HG03095 (cell line): ENCODE measurements at regions not wholly inside any gene's neighbourhood (a gene's known extent, or its start where the extent isn't known, plus 50 kb on each side); places are given as distances from the start of the nearest gene placed in this dataset.
"Not testable (repeated sequence)": the region's sequence is repeated elsewhere in the genome, so short reads cannot be mapped to it uniquely, and the experiment has no call there.

Experiments used
- ATAC-seq: cut with Tn5 transposase; IDR thresholded peaks from one replicate; pipeline ENCODE4 v1.9.1; 2021; ENCODE audit warnings: moderate library complexity; ENCODE audit not compliant: unreplicated experiment

DNA sequence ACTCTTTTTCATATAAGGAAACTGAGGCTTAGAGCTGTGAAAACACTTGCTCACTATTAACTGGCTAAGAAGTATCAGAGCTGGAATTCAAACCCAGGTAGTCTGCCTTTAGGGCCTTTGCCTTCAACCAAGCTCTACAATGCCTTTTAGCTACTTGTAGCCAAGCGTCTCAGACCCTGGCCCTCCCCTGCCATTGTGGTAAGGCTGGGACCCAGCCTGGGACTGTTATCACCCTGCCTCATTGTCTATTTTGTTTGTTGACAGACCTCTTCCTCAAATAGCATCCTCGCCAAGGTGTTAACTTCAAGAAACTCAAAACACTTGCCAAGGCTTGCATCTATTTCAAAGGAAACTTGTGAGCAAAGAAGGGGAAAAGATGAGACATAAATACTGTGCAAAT lies 76.7 kb upstream of the CD28 start:
- no peak for ATAC-seq

DNA sequence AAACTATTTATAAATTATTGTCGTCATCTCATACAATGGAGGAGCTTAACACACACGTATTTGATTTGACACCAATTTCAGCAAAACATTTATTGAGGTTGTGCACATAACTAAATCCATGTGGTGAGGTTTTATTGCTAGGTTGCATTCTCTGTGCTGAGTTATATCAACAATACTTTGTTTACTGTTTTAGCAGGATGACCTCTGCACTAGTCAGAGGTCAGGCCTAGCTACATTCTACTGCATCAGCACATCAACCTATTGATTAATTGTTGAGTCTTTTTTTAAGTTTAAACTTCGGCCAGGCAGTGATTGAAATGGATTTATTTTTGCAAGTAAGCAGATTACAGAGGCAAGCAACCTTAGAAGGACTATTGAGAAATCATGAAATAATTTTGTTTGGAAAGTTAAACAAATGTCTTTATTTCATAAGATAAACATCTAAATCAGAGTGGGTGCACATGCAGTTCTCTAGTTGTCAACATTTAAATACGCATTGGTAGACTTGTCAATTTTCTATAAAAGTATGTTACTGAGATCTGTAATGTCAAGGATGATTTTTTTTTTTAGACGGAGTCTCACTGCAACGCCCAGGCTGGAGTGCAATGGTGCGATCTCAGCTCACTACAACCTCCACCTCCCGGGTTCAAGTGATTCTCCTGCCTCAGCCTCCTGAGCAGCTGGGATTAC lies 75.2 kb upstream of the CD28 start:
- no peak for ATAC-seq

DNA sequence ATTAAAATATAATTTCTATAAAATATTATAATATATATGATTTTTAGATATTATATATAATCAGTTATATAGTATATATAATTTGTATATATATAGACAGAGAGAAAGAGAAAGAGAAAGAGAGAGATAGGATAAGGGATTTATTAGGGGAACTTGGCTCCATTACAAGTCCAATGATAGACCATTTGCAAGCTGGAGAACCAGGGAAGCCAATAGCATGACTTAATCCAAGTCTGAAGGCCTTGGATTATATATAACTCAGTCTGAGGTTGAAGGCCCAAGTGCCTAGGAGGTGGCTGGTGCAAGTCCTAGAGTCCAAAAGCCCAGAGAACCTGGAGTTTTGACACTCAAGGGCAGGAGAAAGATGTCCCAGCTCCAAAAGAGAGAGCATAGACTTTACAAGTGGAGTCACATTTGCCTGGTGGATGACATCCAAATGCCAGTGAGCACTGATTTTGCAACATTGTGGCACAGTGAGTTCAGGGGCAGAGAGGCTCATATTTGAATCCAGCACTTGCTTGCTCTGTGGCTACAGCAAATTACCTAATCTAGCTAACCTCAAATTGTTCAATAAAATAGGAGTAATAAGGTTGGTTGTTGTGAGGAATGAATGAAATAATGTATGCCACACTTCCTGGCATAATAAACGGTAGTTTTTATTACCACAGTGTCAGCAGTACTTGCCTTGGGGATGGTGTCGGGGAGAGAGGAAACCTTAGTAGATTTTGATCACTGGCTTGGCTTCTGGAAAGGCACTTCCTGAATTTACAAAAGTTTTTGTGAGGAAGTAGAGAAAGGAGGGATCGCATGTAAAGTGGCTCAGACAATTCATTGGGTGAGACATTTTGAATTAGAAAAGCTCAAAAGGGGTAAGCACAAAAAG lies 69.6 kb upstream of the CD28 start:
- no peak for ATAC-seq

DNA sequence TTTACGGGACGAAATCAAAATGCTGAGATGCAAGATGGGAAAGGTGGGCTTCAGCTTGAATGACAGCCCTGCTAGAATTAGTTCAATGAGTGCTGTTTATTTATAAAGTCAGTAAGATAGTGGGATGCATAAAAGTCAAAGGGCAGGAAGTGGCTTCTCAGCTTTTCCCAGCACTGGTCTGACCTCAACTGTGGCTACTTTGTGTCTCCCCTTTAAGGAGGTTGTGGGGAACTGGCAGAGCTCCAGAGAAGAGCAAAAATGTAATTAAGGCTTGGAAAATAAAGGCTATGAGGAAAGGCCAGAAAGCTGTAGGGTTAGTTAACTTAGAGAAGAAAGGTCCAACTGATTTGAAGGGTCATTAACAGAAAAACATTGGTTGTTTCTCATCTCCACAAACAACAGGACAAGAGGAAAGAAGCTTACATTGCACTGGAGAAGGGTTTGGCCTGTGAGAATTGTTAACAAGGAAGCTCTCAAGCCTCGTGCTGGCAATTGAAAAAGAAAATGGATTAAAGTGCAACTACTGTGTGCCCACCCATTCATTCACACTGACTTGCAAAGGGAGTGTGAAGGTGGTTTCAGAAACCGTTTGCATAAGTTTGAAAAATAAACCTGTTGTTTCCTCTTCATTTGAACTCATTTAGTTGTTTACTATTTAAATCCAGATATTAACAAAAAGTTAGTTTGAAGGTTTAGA lies 68.8 kb upstream of the CD28 start:
- ATAC-seq, result no peak

DNA sequence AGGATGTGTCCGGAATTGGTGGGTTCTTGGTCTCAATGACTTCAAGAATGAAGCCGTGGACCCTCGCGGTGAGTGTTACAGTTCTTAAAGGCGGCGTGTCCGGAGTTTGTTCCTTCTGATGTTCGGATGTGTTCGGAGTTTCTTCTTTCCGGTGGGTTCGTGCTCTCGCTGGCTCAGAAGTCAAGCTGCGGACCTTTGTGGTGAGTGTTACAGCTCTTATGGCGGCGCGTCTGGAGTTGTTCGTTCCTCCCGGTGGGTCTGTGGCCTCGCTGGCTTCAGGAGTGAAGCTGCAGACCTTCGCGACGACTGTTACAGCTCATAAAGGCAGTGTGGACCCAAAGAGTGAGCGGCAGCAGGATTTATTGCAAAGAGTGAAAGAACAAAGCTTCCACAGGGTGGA lies 64.6 kb upstream of the CD28 start:
- ATAC-seq, result not testable (repeated sequence)

DNA sequence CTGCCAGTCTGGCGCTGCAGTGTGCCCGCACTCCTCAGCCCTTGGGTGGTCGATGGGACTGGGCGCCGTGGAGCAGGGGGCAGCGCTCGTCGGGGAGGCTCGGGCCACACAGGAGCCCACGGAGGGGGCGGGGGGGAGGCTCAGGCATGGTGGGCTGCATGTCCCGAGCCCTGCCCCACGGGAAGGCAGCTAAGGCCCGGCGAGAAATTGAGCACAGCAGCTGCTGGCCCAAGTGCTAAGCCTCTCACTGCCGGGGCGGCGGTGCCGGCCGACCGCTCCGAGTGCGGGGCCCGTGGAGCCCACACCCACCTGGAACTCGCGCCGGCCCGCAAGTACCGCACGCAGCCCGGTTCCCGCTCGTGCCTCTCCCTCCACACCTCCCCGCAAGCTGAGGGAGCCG lies 63.6 kb upstream of the CD28 start:
- ATAC-seq, result not testable (repeated sequence)

DNA sequence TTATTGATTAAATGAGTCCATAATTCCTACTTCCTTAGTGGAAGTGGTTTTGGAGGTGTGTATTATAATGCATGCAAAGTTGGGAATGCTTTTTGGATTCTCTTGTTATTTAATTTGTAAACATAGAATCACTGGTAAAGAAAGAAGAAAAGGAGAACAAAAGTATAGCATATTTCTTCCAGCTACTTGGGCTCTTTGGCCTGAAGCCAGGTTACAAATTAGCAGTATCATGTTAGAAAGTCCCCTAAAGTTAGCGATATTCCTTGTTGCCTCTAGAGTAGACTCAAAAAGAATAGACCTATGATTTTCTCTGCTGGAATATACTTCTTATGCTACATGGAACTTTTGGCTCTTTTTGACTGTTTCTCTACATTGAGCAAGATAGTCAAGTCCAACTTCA lies 60.6 kb upstream of the CD28 start:
- no peak for ATAC-seq

DNA sequence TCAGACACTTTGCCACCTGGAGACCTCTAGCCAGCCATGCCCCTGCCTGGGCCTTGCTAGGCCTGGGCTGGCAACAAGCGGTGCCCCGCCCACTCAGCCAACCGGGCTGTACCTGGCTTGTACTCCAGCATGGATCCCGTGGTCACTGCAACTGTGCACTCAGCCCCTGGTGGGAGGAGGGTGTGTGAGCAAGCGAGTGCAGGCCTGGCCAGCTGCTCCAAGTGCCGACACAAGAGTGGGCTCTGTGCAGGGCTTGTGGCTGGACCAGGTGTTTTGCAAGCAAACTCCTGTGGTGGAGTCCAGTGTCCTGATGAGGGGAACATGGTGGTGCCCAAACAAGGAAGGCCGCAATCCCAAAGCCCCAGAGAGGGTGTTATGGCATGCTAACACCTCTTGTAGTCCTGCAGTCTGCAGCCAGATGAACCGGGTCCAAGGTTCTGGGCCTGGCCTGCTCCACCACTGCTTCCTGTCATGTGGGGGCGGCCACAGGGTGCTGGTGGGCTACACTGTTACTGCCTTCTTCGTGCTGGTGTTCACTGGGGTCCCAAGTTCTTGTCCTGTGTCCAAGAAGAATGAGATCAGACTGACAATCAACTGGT lies 60.1 kb upstream of the CD28 start:
- ATAC-seq, result no peak

DNA sequence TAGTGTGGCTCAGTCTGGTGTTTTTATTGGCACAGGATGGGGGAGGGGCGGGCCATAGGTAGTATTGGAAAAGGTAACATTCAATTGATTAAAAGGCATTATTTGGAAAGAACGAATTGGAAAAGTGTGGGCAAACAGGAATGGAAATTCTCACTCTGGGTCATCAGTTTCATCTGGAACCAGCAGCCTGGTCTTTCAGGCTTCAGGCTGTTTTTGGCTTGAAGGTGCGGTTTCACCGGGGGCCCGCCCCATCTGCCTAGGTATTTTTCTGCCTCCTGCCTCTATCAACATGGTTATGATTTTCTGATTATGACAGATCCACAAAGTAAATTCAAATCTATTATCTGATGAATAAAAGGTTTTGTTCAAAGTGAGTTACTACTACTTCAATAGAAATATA lies 59.5 kb upstream of the CD28 start:
- ATAC-seq, result no peak

DNA sequence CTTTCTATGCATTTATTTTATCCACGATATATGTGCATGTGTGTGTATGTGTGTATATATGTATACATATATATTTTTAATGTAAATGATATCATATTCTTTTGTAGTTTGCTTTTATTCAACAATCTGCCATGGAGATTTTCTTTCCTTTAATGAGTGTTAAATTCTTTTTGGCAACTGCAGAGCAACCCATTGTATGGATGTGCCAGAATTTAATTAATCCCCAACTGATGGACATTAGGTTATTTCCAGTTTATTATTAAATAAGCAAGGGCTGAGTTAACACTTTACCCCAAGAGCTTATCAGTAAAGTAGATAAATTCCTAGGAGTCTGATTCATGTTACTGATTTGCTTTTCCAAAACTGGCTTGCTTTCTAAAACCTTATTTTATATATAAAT lies 58.9 kb upstream of the CD28 start:
- ATAC-seq, result no peak

DNA sequence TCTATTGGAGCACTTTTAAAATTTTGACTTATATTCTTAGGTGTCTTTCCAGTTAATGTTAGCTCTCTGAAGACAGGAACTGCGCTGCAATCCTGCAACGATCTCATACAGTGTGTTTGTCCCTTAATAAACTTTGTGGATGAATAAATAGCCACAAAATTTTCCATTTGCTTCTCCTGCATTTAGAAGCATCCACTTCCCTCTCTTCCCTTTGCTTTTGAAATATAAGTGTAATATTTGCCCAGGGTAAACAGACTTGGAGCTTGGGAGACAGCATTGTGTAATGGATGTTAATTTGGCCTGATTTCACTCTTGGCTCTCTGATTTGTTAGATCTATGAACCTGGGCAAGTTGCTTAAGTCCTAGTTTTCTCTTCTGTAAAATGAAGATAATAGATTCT lies 58.2 kb upstream of the CD28 start:
- ATAC-seq, result no peak

DNA sequence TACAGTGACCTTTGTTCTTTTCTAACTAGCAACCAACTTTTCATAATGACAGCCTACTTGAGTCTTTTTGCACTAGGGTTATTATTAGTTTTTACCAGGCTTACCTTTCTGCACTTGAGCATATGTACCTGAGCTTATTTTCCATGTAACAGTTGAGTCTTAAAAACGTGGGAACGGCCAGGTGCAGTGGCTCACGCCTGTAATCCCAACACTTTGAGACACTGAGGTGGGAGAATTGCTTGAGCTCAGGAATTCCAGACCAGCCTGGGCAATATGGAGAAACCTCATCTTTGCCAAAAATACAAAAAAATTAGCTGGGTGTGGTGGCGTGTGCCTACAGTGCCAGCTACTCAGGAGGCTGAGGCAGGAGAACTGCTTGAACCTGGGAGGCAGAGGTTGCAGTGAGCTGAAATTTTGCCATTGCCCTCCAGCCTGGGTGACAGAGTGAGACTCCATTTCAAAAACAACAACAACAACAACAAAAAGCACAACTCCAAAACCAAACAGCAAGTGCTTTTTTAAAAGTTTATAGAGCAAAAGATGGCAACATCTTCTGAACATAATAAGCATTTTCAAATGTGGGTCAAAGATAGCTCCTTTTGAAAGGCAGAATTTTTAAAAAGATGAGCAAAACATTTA lies 57.1 kb upstream of the CD28 start:
- no peak for ATAC-seq

DNA sequence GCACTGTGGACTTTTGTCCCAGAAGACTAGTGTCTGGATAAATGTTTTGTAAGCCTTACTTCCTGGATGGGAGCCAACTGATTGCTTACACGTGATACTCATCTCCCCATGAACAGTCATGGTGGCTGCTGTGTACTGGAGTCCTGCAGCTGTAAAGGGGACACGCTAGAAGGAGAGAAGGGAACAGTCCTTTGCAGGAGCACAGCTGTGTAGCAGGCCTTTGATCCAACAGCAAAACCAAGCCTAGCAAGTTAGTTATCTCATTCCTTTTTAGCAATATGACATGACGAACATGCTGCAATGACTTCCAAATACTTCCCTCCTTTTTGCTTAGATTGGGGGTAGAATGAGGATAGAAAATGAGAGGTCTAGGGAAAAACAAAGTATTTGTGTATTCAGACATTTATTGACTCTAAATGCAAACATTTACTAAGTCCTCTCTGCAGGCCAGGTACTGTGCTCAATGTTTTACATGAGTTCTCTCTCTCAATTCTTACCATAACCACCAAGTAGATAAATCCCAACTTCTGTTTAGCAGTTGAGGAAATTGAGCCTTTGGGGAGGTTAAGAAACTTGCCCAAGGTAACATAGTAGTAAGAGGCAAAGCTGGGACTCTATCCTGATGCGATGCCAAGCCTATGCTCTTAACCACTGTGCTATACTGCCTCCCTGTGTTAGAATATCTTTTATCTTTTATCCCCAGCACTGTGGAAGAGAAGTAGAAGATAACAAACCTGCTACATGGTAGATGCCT lies 55.4 kb upstream of the CD28 start:
- peak; percentile 62 for ATAC-seq

DNA sequence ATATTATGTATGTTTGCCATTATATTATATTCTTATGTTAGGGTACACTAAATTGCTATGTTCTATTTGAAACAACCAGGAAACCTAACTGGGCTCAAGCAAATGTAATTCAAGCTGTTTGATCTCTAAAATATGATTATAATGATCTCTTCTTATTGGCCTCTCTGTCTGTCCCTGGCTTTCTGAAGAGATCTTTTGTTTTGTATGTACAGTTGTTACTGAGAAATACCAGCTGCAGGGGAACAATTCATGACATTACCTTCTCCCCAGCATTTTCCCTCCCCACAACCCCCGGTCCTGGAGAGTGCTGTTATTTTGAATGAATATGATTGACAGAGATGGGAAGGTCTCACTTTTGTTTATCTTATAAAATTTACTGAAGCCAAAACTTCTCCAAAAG lies 54.8 kb upstream of the CD28 start:
- no peak for ATAC-seq

DNA sequence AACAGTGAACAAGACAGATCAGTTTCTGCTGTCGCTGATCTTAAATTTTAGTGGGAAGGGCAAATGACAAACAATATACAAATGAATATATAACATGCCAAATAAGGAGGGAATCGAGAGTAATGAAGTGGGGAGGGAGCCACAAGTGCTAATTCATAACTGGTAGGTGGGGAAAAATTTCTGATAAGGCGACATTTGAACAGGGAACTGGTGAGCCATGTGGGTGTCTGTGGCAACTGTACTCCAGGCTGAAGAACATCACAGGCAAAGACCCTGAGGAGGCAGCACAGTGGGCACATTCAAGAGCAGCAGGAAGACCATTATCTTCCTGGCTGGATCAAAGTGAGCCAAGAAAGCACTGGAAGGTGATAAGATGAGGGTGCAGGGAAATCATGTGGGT lies 51.6 kb upstream of the CD28 start:
- ATAC-seq, result no peak

DNA sequence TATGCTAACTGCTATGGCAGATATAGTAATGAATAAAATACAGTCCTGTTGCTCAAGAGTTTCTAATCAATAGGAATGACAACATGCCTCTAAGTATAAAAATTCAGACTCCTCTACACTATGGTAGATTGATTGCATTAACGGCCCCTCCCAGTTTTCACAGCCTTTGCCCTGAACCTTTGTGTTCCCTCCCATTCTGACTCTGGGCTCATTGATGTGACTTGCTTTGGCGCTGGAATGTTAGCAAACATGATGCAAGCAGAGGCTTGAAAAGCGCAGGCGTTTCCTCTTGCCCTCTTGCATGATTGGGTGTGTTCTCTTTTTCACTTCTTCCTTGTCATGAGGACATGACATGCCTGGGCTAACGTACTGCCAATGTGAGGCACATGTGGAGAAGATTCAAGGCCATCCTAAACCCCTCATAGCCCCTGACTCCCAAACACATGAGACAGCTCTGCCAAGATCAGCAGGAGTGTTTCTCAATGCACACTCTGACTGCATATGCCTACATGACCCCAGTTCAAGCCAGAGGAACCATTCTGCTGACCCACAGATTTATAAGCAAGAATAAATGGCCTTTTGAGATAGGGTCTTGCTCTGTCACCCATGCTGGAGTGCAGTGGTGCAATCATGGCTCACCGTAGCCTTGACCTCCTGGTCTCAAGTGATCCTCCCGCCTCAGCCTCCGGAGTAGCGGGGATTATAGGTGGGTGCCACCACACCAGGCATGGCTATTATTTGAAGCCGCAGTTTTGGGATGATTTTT lies 49.7 kb upstream of the CD28 start:
- ATAC-seq, result no peak
